ENCODE measurements at regions not wholly inside any gene's neighbourhood (a gene's known extent, or its start where the extent isn't known, plus 50 kb on each side); places are given as distances from the start of the nearest gene placed in this dataset.
"Not testable (repeated sequence)": the region's sequence is repeated elsewhere in the genome, so short reads cannot be mapped to it uniquely, and the experiment has no call there.

- Histone ChIP-seq H3K27me3 (ENCODE audit: control insufficient read depth, insufficient read depth, low read length) (no peaks in the 10 kb centered on the region), H3K4me1 (ENCODE audit: control insufficient read depth, insufficient read depth, low read length) (no peaks in the 10 kb centered on the region), H3K9me3 (ENCODE audit: control insufficient read depth, insufficient read depth, low read length) (no peaks in the 10 kb centered on the region), H3K9ac (ENCODE audit: low read depth, low read length) (no peak overlapping the region), H3K27ac (ENCODE audit: low read depth, low read length) (no peak overlapping the region), H3K36me3 (ENCODE audit: control insufficient read depth, insufficient read depth, low read length) (no peaks in the 10 kb centered on the region), H3K4me3 (ENCODE audit: low read depth, low read length) (no peak overlapping the region)
Measured at GRCh38 chr2:240236217-240237111, 96.0 kb upstream of the OTOS start.

- no peaks in the 10 kb centered on the region for H3K4me1 ChIP-seq (ENCODE audit: control insufficient read depth, insufficient read depth, low read length)
- H3K4me3 ChIP-seq (ENCODE audit: low read depth, low read length) = no peak overlapping the region
- no peak overlapping the region for H3K27ac ChIP-seq (ENCODE audit: low read depth, low read length)
- H3K9me3 ChIP-seq (ENCODE audit: control insufficient read depth, insufficient read depth, low read length) = no peaks in the 10 kb centered on the region
- no peaks in the 10 kb centered on the region for H3K27me3 ChIP-seq (ENCODE audit: control insufficient read depth, insufficient read depth, low read length)
- no peaks in the 10 kb centered on the region for H3K36me3 ChIP-seq (ENCODE audit: control insufficient read depth, insufficient read depth, low read length)
- no peak overlapping the region for H3K9ac ChIP-seq (ENCODE audit: low read depth, low read length)
Measured at GRCh38 chr2:240237609-240238174, 97.2 kb upstream of the OTOS start.

GRCh38 chr2:240238201-240238600 lies 97.7 kb upstream of the OTOS start:
- H3K36me3 ChIP-seq (ENCODE audit: control insufficient read depth, insufficient read depth, low read length) = no peaks in the 10 kb centered on the region
- no peaks in the 10 kb centered on the region for H3K9me3 ChIP-seq (ENCODE audit: control insufficient read depth, insufficient read depth, low read length)
- H3K4me1 ChIP-seq (ENCODE audit: control insufficient read depth, insufficient read depth, low read length) = no peaks in the 10 kb centered on the region
- no peaks in the 10 kb centered on the region for H3K27me3 ChIP-seq (ENCODE audit: control insufficient read depth, insufficient read depth, low read length)
- no peak overlapping the region for H3K9ac ChIP-seq (ENCODE audit: low read depth, low read length)
- H3K4me3 ChIP-seq (ENCODE audit: low read depth, low read length) = no peak overlapping the region
- H3K27ac ChIP-seq (ENCODE audit: low read depth, low read length) = no peak overlapping the region

GRCh38 chr2:240238786-240239185 lies 98.3 kb upstream of the OTOS start:
- no peak overlapping the region for H3K9ac ChIP-seq (ENCODE audit: low read depth, low read length)

GRCh38 chr2:240239325-240239724 lies 98.9 kb upstream of the OTOS start:
- H3K4me1 ChIP-seq (ENCODE audit: control insufficient read depth, insufficient read depth, low read length) = no peaks in the 10 kb centered on the region
- H3K9ac ChIP-seq (ENCODE audit: low read depth, low read length) = no peak overlapping the region
- H3K36me3 ChIP-seq (ENCODE audit: control insufficient read depth, insufficient read depth, low read length) = no peaks in the 10 kb centered on the region
- H3K27me3 ChIP-seq (ENCODE audit: control insufficient read depth, insufficient read depth, low read length) = no peaks in the 10 kb centered on the region
- no peak overlapping the region for H3K27ac ChIP-seq (ENCODE audit: low read depth, low read length)
- no peak overlapping the region for H3K4me3 ChIP-seq (ENCODE audit: low read depth, low read length)
- H3K9me3 ChIP-seq (ENCODE audit: control insufficient read depth, insufficient read depth, low read length) = no peaks in the 10 kb centered on the region

More at GRCh38 chr2:240238786-240239185, 98.3 kb upstream of the OTOS start:
- Histone ChIP-seq H3K36me3 (ENCODE audit: control insufficient read depth, insufficient read depth, low read length) (no peaks in the 10 kb centered on the region), H3K27ac (ENCODE audit: low read depth, low read length) (no peak overlapping the region), H3K9me3 (ENCODE audit: control insufficient read depth, insufficient read depth, low read length) (no peaks in the 10 kb centered on the region), H3K4me3 (ENCODE audit: low read depth, low read length) (no peak overlapping the region), H3K4me1 (ENCODE audit: control insufficient read depth, insufficient read depth, low read length) (no peaks in the 10 kb centered on the region), H3K27me3 (ENCODE audit: control insufficient read depth, insufficient read depth, low read length) (no peaks in the 10 kb centered on the region)

- no peaks in the 10 kb centered on the region for H3K4me1 ChIP-seq (ENCODE audit: control insufficient read depth, insufficient read depth, low read length)
- no peak overlapping the region for H3K9ac ChIP-seq (ENCODE audit: low read depth, low read length)
- no peak overlapping the region for H3K27ac ChIP-seq (ENCODE audit: low read depth, low read length)
- no peak overlapping the region for H3K4me3 ChIP-seq (ENCODE audit: low read depth, low read length)
- no peaks in the 10 kb centered on the region for H3K36me3 ChIP-seq (ENCODE audit: control insufficient read depth, insufficient read depth, low read length)
- no peaks in the 10 kb centered on the region for H3K27me3 ChIP-seq (ENCODE audit: control insufficient read depth, insufficient read depth, low read length)
- no peaks in the 10 kb centered on the region for H3K9me3 ChIP-seq (ENCODE audit: control insufficient read depth, insufficient read depth, low read length)
Measured at GRCh38 chr2:240240017-240240734, 99.7 kb upstream of the OTOS start.

- Histone ChIP-seq H3K9ac (ENCODE audit: low read depth, low read length) (no peak overlapping the region), H3K9me3 (ENCODE audit: control insufficient read depth, insufficient read depth, low read length) (no peaks in the 10 kb centered on the region), H3K36me3 (ENCODE audit: control insufficient read depth, insufficient read depth, low read length) (no peaks in the 10 kb centered on the region), H3K4me3 (ENCODE audit: low read depth, low read length) (no peak overlapping the region), H3K27me3 (ENCODE audit: control insufficient read depth, insufficient read depth, low read length) (no peaks in the 10 kb centered on the region), H3K4me1 (ENCODE audit: control insufficient read depth, insufficient read depth, low read length) (no peaks in the 10 kb centered on the region), H3K27ac (ENCODE audit: low read depth, low read length) (no peak overlapping the region)
Measured at GRCh38 chr2:240240781-240241180, 100.3 kb upstream of the OTOS start.

- H3K36me3 ChIP-seq (ENCODE audit: control insufficient read depth, insufficient read depth, low read length) = no peaks in the 10 kb centered on the region
- no peak overlapping the region for H3K4me3 ChIP-seq (ENCODE audit: low read depth, low read length)
- no peaks in the 10 kb centered on the region for H3K9me3 ChIP-seq (ENCODE audit: control insufficient read depth, insufficient read depth, low read length)
- no peak overlapping the region for H3K27ac ChIP-seq (ENCODE audit: low read depth, low read length)
- H3K4me1 ChIP-seq (ENCODE audit: control insufficient read depth, insufficient read depth, low read length) = no peaks in the 10 kb centered on the region
- H3K27me3 ChIP-seq (ENCODE audit: control insufficient read depth, insufficient read depth, low read length) = no peaks in the 10 kb centered on the region
- H3K9ac ChIP-seq (ENCODE audit: low read depth, low read length) = no peak overlapping the region
Measured at GRCh38 chr2:240241572-240241971, 101.1 kb upstream of the OTOS start.

- H3K4me1 ChIP-seq (ENCODE audit: control insufficient read depth, insufficient read depth, low read length); H3K4me3 ChIP-seq (ENCODE audit: low read depth, low read length); H3K36me3 ChIP-seq (ENCODE audit: control insufficient read depth, insufficient read depth, low read length); H3K9ac ChIP-seq (ENCODE audit: low read depth, low read length); H3K27me3 ChIP-seq (ENCODE audit: control insufficient read depth, insufficient read depth, low read length); H3K27ac ChIP-seq (ENCODE audit: low read depth, low read length); H3K9me3 ChIP-seq (ENCODE audit: control insufficient read depth, insufficient read depth, low read length): not testable (repeated sequence)
Measured at GRCh38 chr2:240243049-240243448, 102.6 kb upstream of the OTOS start.

- Histone ChIP-seq H3K4me1 (ENCODE audit: control insufficient read depth, insufficient read depth, low read length) (no peaks in the 10 kb centered on the region), H3K36me3 (ENCODE audit: control insufficient read depth, insufficient read depth, low read length) (no peaks in the 10 kb centered on the region), H3K9ac (ENCODE audit: low read depth, low read length) (no peak overlapping the region), H3K4me3 (ENCODE audit: low read depth, low read length) (no peak overlapping the region), H3K9me3 (ENCODE audit: control insufficient read depth, insufficient read depth, low read length) (no peaks in the 10 kb centered on the region), H3K27ac (ENCODE audit: low read depth, low read length) (no peak overlapping the region), H3K27me3 (ENCODE audit: control insufficient read depth, insufficient read depth, low read length) (no peaks in the 10 kb centered on the region)
Measured at GRCh38 chr2:240244543-240244942, 104.1 kb upstream of the OTOS start.

- Histone ChIP-seq H3K36me3 (ENCODE audit: control insufficient read depth, insufficient read depth, low read length) (no peaks in the 10 kb centered on the region), H3K4me1 (ENCODE audit: control insufficient read depth, insufficient read depth, low read length) (no peaks in the 10 kb centered on the region), H3K4me3 (ENCODE audit: low read depth, low read length) (no peak overlapping the region), H3K9me3 (ENCODE audit: control insufficient read depth, insufficient read depth, low read length) (no peaks in the 10 kb centered on the region), H3K27ac (ENCODE audit: low read depth, low read length) (no peak overlapping the region), H3K9ac (ENCODE audit: low read depth, low read length) (no peak overlapping the region), H3K27me3 (ENCODE audit: control insufficient read depth, insufficient read depth, low read length) (no peaks in the 10 kb centered on the region)
Measured at GRCh38 chr2:240245184-240245583, 104.7 kb upstream of the OTOS start.

All from HUES48 (cell line).